ENCODE measurements at regions not wholly inside any gene's neighbourhood (a gene's known extent, or its start where the extent isn't known, plus 50 kb on each side); places are given as distances from the start of the nearest gene placed in this dataset.

GRCh38 chr10:46230615-46231014 lies 56.2 kb upstream of the ANTXRL start (continued):
- no peak for TF ChIP-seq NRF1 (IDR thresholded peaks at IDR 0.05; ENCODE audit: low read depth, low read length)
